ENCODE measurements at regions not wholly inside any gene's neighbourhood (a gene's known extent, or its start where the extent isn't known, plus 50 kb on each side); places are given as distances from the start of the nearest gene placed in this dataset.
"Not testable (repeated sequence)": the region's sequence is repeated elsewhere in the genome, so short reads cannot be mapped to it uniquely, and the experiment has no call there.

GRCh38 chr14:89078021-89078795, 253.8 kb downstream of the TTC8 start:
- no peak for DNase-seq

- DNase-seq = no peak
Measured at GRCh38 chr14:89085231-89085731, 260.8 kb downstream of the TTC8 start.

GRCh38 chr14:89085737-89086382, 261.4 kb downstream of the TTC8 start:
- DNase-seq = no peak

- no peak for DNase-seq
Measured at GRCh38 chr14:89088530-89088929, 264.1 kb downstream of the TTC8 start.

- DNase-seq = no peak
Measured at GRCh38 chr14:89089330-89089729, 264.9 kb downstream of the TTC8 start.

- DNase-seq = no peak
Measured at GRCh38 chr14:89091781-89092180, 267.3 kb downstream of the TTC8 start.

- no peak for DNase-seq
Measured at GRCh38 chr14:89093083-89093730, 268.8 kb downstream of the TTC8 start.

GRCh38 chr14:89095036-89095435, 270.6 kb downstream of the TTC8 start:
- DNase-seq = no peak

- no peak for DNase-seq
Measured at GRCh38 chr14:89096946-89097345, 272.5 kb downstream of the TTC8 start.

- no peak for DNase-seq
Measured at GRCh38 chr14:89098254-89098653, 273.8 kb downstream of the TTC8 start.

GRCh38 chr14:89104171-89104817, 279.8 kb downstream of the TTC8 start:
- not testable (repeated sequence) for DNase-seq

- not testable (repeated sequence) for DNase-seq
Measured at GRCh38 chr14:89104861-89105260, 280.4 kb downstream of the TTC8 start.

Data from NCI-H2081 treated with DMSO at 0.1 percent for 48 hours (cell line).